H1 (cell line): ENCODE measurements at regions not wholly inside any gene's neighbourhood (a gene's known extent, or its start where the extent isn't known, plus 50 kb on each side); places are given as distances from the start of the nearest gene placed in this dataset.

Experiments
- CTCF ChIA-PET: fragments of 300-600 bp; sonication (Branson Sonifier 250); formaldehyde crosslinking; loops from one replicate; lab custom pipeline; 2021; ENCODE audit not compliant: partially characterized antibody; lab: Charles Lee
- POLR2A ChIA-PET: fragments of 300-600 bp; sonication (Branson Sonifier 250); formaldehyde crosslinking; loops from one replicate; lab custom pipeline; 2021; ENCODE audit warnings: inconsistent platforms; ENCODE audit not compliant: partially characterized antibody; lab: Charles Lee
- DNase-seq, 2 experiments: peaks; one replicate each; pipeline versions ENCODE4 v3.0.0 to v3.0.0-alpha.2; 2010 to 2022; ENCODE audit warnings: low spot score in 2 of 2, low read depth in 1 of 2, mixed read lengths in 1 of 2
- FAIRE-seq: peaks from 2 replicates; lab custom pipeline; 2011; peaks lifted over from hg19 to GRCh38; lab: Jason Lieb, UNC
- H2AFZ ChIP-seq: 2 replicates; pipeline ENCODE4 v1.8.1; 2012; ENCODE audit warnings: low read length, inconsistent platforms
- H2AK5ac ChIP-seq: 2 replicates; pipeline ENCODE4 v1.6.1; 2013; ENCODE audit warnings: low read depth, low read length
- H2BK120ac ChIP-seq: replicated peaks from 2 replicates; pipeline ENCODE3; 2013; ENCODE audit warnings: low read depth, low read length, inconsistent platforms
- H2BK12ac ChIP-seq: 2 replicates; pipeline ENCODE4 v1.6.1; 2013; ENCODE audit warnings: low read depth, low read length
- H2BK15ac ChIP-seq: 2 replicates; pipeline ENCODE4 v1.6.1; 2013; ENCODE audit warnings: low read length
- H2BK20ac ChIP-seq: 2 replicates; pipeline ENCODE4 v1.6.1; 2013; ENCODE audit warnings: low read length
- H2BK5ac ChIP-seq: 2 replicates; pipeline ENCODE4 v1.6.1; 2013; ENCODE audit warnings: low read depth, low read length
- H3K14ac ChIP-seq: 2 replicates; pipeline ENCODE4 v1.6.1; 2013; ENCODE audit warnings: inconsistent platforms; ENCODE audit not compliant: insufficient read length
- H3K18ac ChIP-seq: 2 replicates; pipeline ENCODE4 v1.6.1; 2013; ENCODE audit warnings: low read length; ENCODE audit errors: extremely low read depth
- H3K23ac ChIP-seq: 2 replicates; pipeline ENCODE4 v1.6.1; 2013; ENCODE audit warnings: inconsistent platforms; ENCODE audit not compliant: insufficient read length
- H3K23me2 ChIP-seq: 2 replicates; pipeline ENCODE4 v1.6.1; 2013; ENCODE audit warnings: low read depth, low read length
- H3K27ac ChIP-seq: 2 replicates; pipeline ENCODE4 v1.6.1; 2011; ENCODE audit warnings: low read depth, low read length, inconsistent platforms
- H3K27me3 ChIP-seq, 4 experiments: replicated peaks in 1 of 4; 1 replicate in 1 of 4; 2 replicates in 3 of 4; pipeline versions ENCODE4 v1.6.1 to v1.8.1; 2011 to 2013; ENCODE audit warnings: low read length in 3 of 4, mild to moderate bottlenecking in 3 of 4, inconsistent platforms in 2 of 4, mixed read lengths in 2 of 4, moderate library complexity in 1 of 4; ENCODE audit not compliant: control insufficient read depth in 3 of 4, insufficient read depth in 3 of 4; ENCODE audit errors: extremely low read depth in 1 of 4
- H3K36me3 ChIP-seq, 4 experiments: 2 replicates each; pipeline versions ENCODE4 v1.6.1 to v1.8.1; 2011 to 2013; ENCODE audit warnings: mild to moderate bottlenecking in 4 of 4, low read length in 3 of 4, moderate library complexity in 2 of 4, control low read depth in 1 of 4, inconsistent platforms in 1 of 4; ENCODE audit not compliant: insufficient read depth in 4 of 4, control insufficient read depth in 2 of 4
- H3K4ac ChIP-seq: replicated peaks from 2 replicates; pipeline ENCODE3; 2013; ENCODE audit warnings: low read length, low read depth, mixed read lengths, inconsistent platforms; ENCODE audit not compliant: insufficient read length
- H3K4me1 ChIP-seq, 4 experiments: replicated peaks in 1 of 4; 1 replicate in 1 of 4; 2 replicates in 3 of 4; pipeline versions ENCODE4 v1.6.1 to v1.8.1; 2011 to 2013; ENCODE audit warnings: low read length in 3 of 4, inconsistent platforms in 2 of 4, mixed read lengths in 1 of 4; ENCODE audit not compliant: insufficient read depth in 4 of 4, control insufficient read depth in 3 of 4
- H3K4me2 ChIP-seq, 2 experiments: 2 replicates each; pipeline versions ENCODE4 v1.6.1 to v1.8.1; 2011 to 2013; ENCODE audit warnings: low read depth in 2 of 2, low read length in 2 of 2, control low read depth in 1 of 2, inconsistent platforms in 1 of 2, mild to moderate bottlenecking in 1 of 2; ENCODE audit not compliant: insufficient read depth in 1 of 2
- H3K4me3 ChIP-seq, 4 experiments: fragments of 200-600, 300-600 bp in 1 of 4; sonication (generic), shearing (Covaris generic), sonication (Bioruptor Twin) in 1 of 4; 2 replicates each; pipeline versions ENCODE4 v1.5.1 to v1.8.1; 2011 to 2016; ENCODE audit warnings: low read length in 4 of 4, low read depth in 3 of 4, control low read depth in 2 of 4, inconsistent platforms in 2 of 4, mild to moderate bottlenecking in 2 of 4, mixed read lengths in 1 of 4, moderate library complexity in 1 of 4; ENCODE audit not compliant: insufficient read depth in 2 of 4; ENCODE audit errors: extremely low read depth in 1 of 4
- H3K56ac ChIP-seq: replicated peaks from 2 replicates; pipeline ENCODE3; 2013; ENCODE audit warnings: low read depth, mild to moderate bottlenecking, mixed read lengths, low read length, inconsistent platforms; ENCODE audit not compliant: insufficient read length
- H3K79me1 ChIP-seq: 2 replicates; pipeline ENCODE4 v1.6.1; 2013; ENCODE audit warnings: low read depth, low read length, control low read depth
- H3K79me2 ChIP-seq, 2 experiments: 2 replicates each; pipeline versions ENCODE4 v1.6.1 to v1.8.1; 2012 to 2013; ENCODE audit warnings: low read length in 2 of 2, mild to moderate bottlenecking in 2 of 2, inconsistent platforms in 1 of 2; ENCODE audit not compliant: insufficient read depth in 2 of 2, control insufficient read depth in 1 of 2
- H3K9ac ChIP-seq, 4 experiments: replicated peaks in 1 of 4; 1 replicate in 1 of 4; 2 replicates in 3 of 4; pipeline versions ENCODE4 v1.6.1 to v1.8.1; 2011 to 2013; ENCODE audit warnings: low read depth in 3 of 4, low read length in 3 of 4, control low read depth in 2 of 4, mild to moderate bottlenecking in 2 of 4, moderate library complexity in 2 of 4, inconsistent platforms in 1 of 4; ENCODE audit errors: extremely low read depth in 1 of 4
- H3K9me3 ChIP-seq, 2 experiments: 2 replicates each; pipeline versions ENCODE4 v1.6.1 to v1.8.1; 2012 to 2013; ENCODE audit warnings: mild to moderate bottlenecking in 2 of 2, moderate library complexity in 2 of 2, control low read depth in 1 of 2, inconsistent platforms in 1 of 2, low read depth in 1 of 2, low read length in 1 of 2, mixed read lengths in 1 of 2; ENCODE audit not compliant: insufficient read depth in 2 of 2
- H4K20me1 ChIP-seq, 2 experiments: replicated peaks in 1 of 2; 2 replicates each; pipeline versions ENCODE3 to v1.8.1; 2011 to 2013; ENCODE audit warnings: inconsistent platforms in 2 of 2, low read length in 2 of 2, mild to moderate bottlenecking in 1 of 2; ENCODE audit not compliant: insufficient read depth in 2 of 2, control insufficient read depth in 1 of 2
- H4K5ac ChIP-seq: 2 replicates; pipeline ENCODE4 v1.6.1; 2013; ENCODE audit warnings: low read length, low read depth, mixed read lengths, inconsistent platforms; ENCODE audit not compliant: insufficient read length
- H4K8ac ChIP-seq: 2 replicates; pipeline ENCODE4 v1.8.0; 2013; ENCODE audit warnings: mild to moderate bottlenecking, moderate library complexity, low read length, inconsistent platforms; ENCODE audit not compliant: insufficient read depth; ENCODE audit errors: extremely low read depth
- H4K91ac ChIP-seq: replicated peaks from 2 replicates; pipeline ENCODE3; 2013; ENCODE audit warnings: low read length, mixed read lengths, inconsistent platforms; ENCODE audit not compliant: insufficient read length
- ATF2 ChIP-seq: IDR thresholded peaks from 2 replicates; pipeline ENCODE4 v1.6.1; 2012; ENCODE audit warnings: low read length, inconsistent platforms
- BCL11A ChIP-seq, 2 experiments: IDR thresholded peaks; one replicate each; pipeline ENCODE4 v1.6.1; 2011; ENCODE audit warnings: low read depth in 2 of 2, low read length in 2 of 2, mild to moderate bottlenecking in 2 of 2
- GABPA ChIP-seq: IDR thresholded peaks from 2 replicates; pipeline ENCODE4 v1.6.1; 2011; ENCODE audit warnings: mild to moderate bottlenecking, low read length, moderate library complexity, borderline replicate concordance; ENCODE audit not compliant: insufficient read depth
- GTF2F1 ChIP-seq: IDR thresholded peaks from 2 replicates; pipeline ENCODE4 v1.6.1; 2012; ENCODE audit warnings: low read depth, low read length, improper control_type of control experiment, borderline replicate concordance
- KDM4A ChIP-seq: IDR thresholded peaks from one replicate; pipeline ENCODE4 v1.7.1; 2012; ENCODE audit warnings: low read depth, mild to moderate bottlenecking, moderate library complexity, low read length, inconsistent platforms; ENCODE audit not compliant: severe bottlenecking
- KDM5A ChIP-seq: fragments of 200-600 bp; IDR thresholded peaks from 2 replicates; pipeline ENCODE4 v1.7.1; 2012; ENCODE audit warnings: mild to moderate bottlenecking, low read length, inconsistent platforms, mixed read lengths
- MAX ChIP-seq: IDR thresholded peaks from 2 replicates; pipeline ENCODE4 v1.6.1; 2012; ENCODE audit warnings: inconsistent platforms
- NANOG ChIP-seq: IDR thresholded peaks from 2 replicates; pipeline ENCODE4 v1.6.1; 2011; ENCODE audit warnings: low read length, low read depth, mild to moderate bottlenecking, inconsistent platforms; ENCODE audit not compliant: insufficient read depth, poor library complexity, severe bottlenecking
- POLR2AphosphoS5 ChIP-seq: IDR thresholded peaks from 2 replicates; pipeline ENCODE4 v1.6.1; 2011; ENCODE audit warnings: low read depth, low read length
- SIX5 ChIP-seq: IDR thresholded peaks from 2 replicates; pipeline ENCODE4 v1.6.1; 2011; ENCODE audit warnings: mild to moderate bottlenecking, low read depth, low read length
- WGBS, 2 experiments: shearing (Covaris generic) in 1 of 2; methylation state at CpG; one replicate each; pipeline versions ENCODE4 v1.1.6 to v1.1.7; 2013 to 2015; ENCODE audit warnings: low lambda C conversion rate in 2 of 2, mixed read lengths in 2 of 2, inconsistent platforms in 1 of 2, low coverage in 1 of 2, missing lambda C conversion rate in 1 of 2; ENCODE audit not compliant: insufficient replicate concordance in 2 of 2, insufficient coverage in 1 of 2, insufficient read length in 1 of 2; ENCODE audit errors: extremely low coverage in 1 of 2, missing lambda C conversion rate in 1 of 2; 5-methylcytosine and 5-hydroxymethylcytosine counted together

GRCh38 chr7:25918731-25919130 is 233.3 kb upstream of the NFE2L3 start:
- no peaks in the 10 kb centered on the region for H3K4me1 ChIP-seq
- no peak overlapping the region for H2BK5ac ChIP-seq
- H2AK5ac ChIP-seq, result no peak overlapping the region
- no peak overlapping the region for H3K9ac ChIP-seq
- no peak overlapping the region for H4K91ac ChIP-seq
- H3K23me2 ChIP-seq, result no peaks in the 10 kb centered on the region
- H3K18ac ChIP-seq, result no peak overlapping the region
- POLR2A ChIA-PET, result interaction anchor here (0.6 kb wide), 1 partner anchor 49 kb away, joined by 3 read pairs; no protein-coding TSS in a partner anchor
- CTCF ChIA-PET, result no interaction called here
- no peak overlapping the region for H3K14ac ChIP-seq
- TF ChIP-seq MAX, result no peak
- no peak for TF ChIP-seq BCL11A (IDR thresholded peaks at IDR 0.05; ENCODE audit: low read depth in 2 of 2, low read length in 2 of 2)
- TF ChIP-seq KDM5A, result no peak
- no peak for TF ChIP-seq SIX5
- no peak for TF ChIP-seq POLR2AphosphoS5
- no peak for TF ChIP-seq ATF2
- TF ChIP-seq NANOG, result no peak
- TF ChIP-seq KDM4A, result no peak
- no peak for TF ChIP-seq GTF2F1
- no peak for TF ChIP-seq GABPA
- TF ChIP-seq, all 59 proteins: peak for 0
- H3K4me2 ChIP-seq, result no peak overlapping the region
- H3K79me1 ChIP-seq, result no peaks in the 10 kb centered on the region
- no peaks in the 10 kb centered on the region for H3K36me3 ChIP-seq
- no peaks in the 10 kb centered on the region for H3K79me2 ChIP-seq
- no peak overlapping the region for H2BK120ac ChIP-seq
- DNase-seq (no peak), FAIRE-seq (no peak)
- H2BK15ac ChIP-seq, result no peak overlapping the region
- no peak overlapping the region for H4K8ac ChIP-seq
- H3K27ac ChIP-seq, result no peak overlapping the region
- no peak overlapping the region for H3K56ac ChIP-seq
- H3K9me3 ChIP-seq, result no peaks in the 10 kb centered on the region
- H2BK12ac ChIP-seq, result no peak overlapping the region
- H2AFZ ChIP-seq, result no peak overlapping the region
- H3K23ac ChIP-seq, result no peak overlapping the region
- no peaks in the 10 kb centered on the region for H4K20me1 ChIP-seq
- H3K4me3 ChIP-seq, result no peak overlapping the region
- H4K5ac ChIP-seq, result no peak overlapping the region
- WGBS, 2 experiments, result 78% methylated on average over 1 of the region's 1 CpG; no CpG with 5 or more reads in 1 of the 2 experiments
- no peak overlapping the region for H3K4ac ChIP-seq
- H3K27me3 ChIP-seq, result no peaks in the 10 kb centered on the region
- H2BK20ac ChIP-seq, result no peak overlapping the region
